ENCODE measurements at regions not wholly inside any gene's neighbourhood (a gene's known extent, or its start where the extent isn't known, plus 50 kb on each side); places are given as distances from the start of the nearest gene placed in this dataset.
"Not testable (repeated sequence)": the region's sequence is repeated elsewhere in the genome, so short reads cannot be mapped to it uniquely, and the experiment has no call there.

GRCh38 chr4:102210806-102211205, 134.5 kb downstream of the SLC39A8 start:
- DNase-seq; H3K27ac ChIP-seq (ENCODE audit: low read depth in 1 of 2, low read length in 2 of 2); H3K79me2 ChIP-seq (ENCODE audit: insufficient read depth, low read length); H3K27me3 Mint-ChIP-seq (ENCODE audit: low read depth in 3 of 3); H3K9me3 ChIP-seq (replicated peaks in 1 of 2; ENCODE audit: control insufficient read depth in 1 of 2, insufficient read depth in 1 of 2, low read length in 2 of 2); H3K4me1 Mint-ChIP-seq; H3K4me1 ChIP-seq (ENCODE audit: control insufficient read depth in 1 of 2, insufficient read depth in 2 of 2, low read length in 2 of 2); H3K27ac Mint-ChIP-seq; H3K9ac ChIP-seq (ENCODE audit: insufficient read depth, low read length, poor library complexity, severe bottlenecking); H3K4me2 ChIP-seq (replicated peaks; ENCODE audit: extremely low read depth, low read length, poor library complexity, severe bottlenecking); H2AFZ ChIP-seq (ENCODE audit: insufficient read depth, low read depth, low read length, poor library complexity, severe bottlenecking); H3K4me3 ChIP-seq (replicated peaks in 1 of 3; ENCODE audit: low read depth in 2 of 3, low read length in 3 of 3); H4K20me1 ChIP-seq (ENCODE audit: insufficient read depth, low read length); H3K36me3 ChIP-seq (replicated peaks in 1 of 2; ENCODE audit: control insufficient read depth in 1 of 2, insufficient read depth in 2 of 2, low read length in 2 of 2); H3K36me3 Mint-ChIP-seq; H3K27me3 ChIP-seq (ENCODE audit: control insufficient read depth in 2 of 2, insufficient read depth in 2 of 2, low read length in 2 of 2); H3K4me3 Mint-ChIP-seq; intact Hi-C loops (cut with micrococcal nuclease): not testable (repeated sequence)
- 100% methylated on average over 1 of the region's 6 CpGs for WGBS (ENCODE audit: insufficient coverage)
- H3K9me3 Mint-ChIP-seq, result peaks cover 6 to 11% (median 9%) of the 10 kb centered on the region in 7 donors

- H3K9me3 ChIP-seq (replicated peaks in 1 of 2; ENCODE audit: control insufficient read depth in 1 of 2, insufficient read depth in 1 of 2, low read length in 2 of 2); DNase-seq; H2AFZ ChIP-seq (ENCODE audit: insufficient read depth, low read depth, low read length, poor library complexity, severe bottlenecking); H3K27me3 Mint-ChIP-seq (ENCODE audit: low read depth in 3 of 3); H3K4me2 ChIP-seq (replicated peaks; ENCODE audit: extremely low read depth, low read length, poor library complexity, severe bottlenecking); H3K9me3 Mint-ChIP-seq; intact Hi-C loops (cut with micrococcal nuclease); H3K4me1 ChIP-seq (ENCODE audit: control insufficient read depth in 1 of 2, insufficient read depth in 2 of 2, low read length in 2 of 2); H3K27me3 ChIP-seq (ENCODE audit: control insufficient read depth in 2 of 2, insufficient read depth in 2 of 2, low read length in 2 of 2); H3K36me3 Mint-ChIP-seq; H3K4me3 Mint-ChIP-seq; H3K27ac ChIP-seq (ENCODE audit: low read depth in 1 of 2, low read length in 2 of 2); H4K20me1 ChIP-seq (ENCODE audit: insufficient read depth, low read length); H3K9ac ChIP-seq (ENCODE audit: insufficient read depth, low read length, poor library complexity, severe bottlenecking); H3K4me1 Mint-ChIP-seq; H3K27ac Mint-ChIP-seq; H3K36me3 ChIP-seq (replicated peaks in 1 of 2; ENCODE audit: control insufficient read depth in 1 of 2, insufficient read depth in 2 of 2, low read length in 2 of 2); H3K79me2 ChIP-seq (ENCODE audit: insufficient read depth, low read length); H3K4me3 ChIP-seq (replicated peaks in 1 of 3; ENCODE audit: low read depth in 2 of 3, low read length in 3 of 3): not testable (repeated sequence)
- WGBS (ENCODE audit: insufficient coverage), result 100% methylated on average over 1 of the region's 3 CpGs
Measured at GRCh38 chr4:102204634-102205033, 140.6 kb downstream of the SLC39A8 start.

- no peaks in the 10 kb centered on the region for H3K4me1 Mint-ChIP-seq
- no peak for DNase-seq
- no peak overlapping the region for H3K9ac ChIP-seq (ENCODE audit: insufficient read depth, low read length, poor library complexity, severe bottlenecking)
- no peak overlapping the region for H3K27ac Mint-ChIP-seq
- peaks cover 0 to 2% (median 0%) of the 10 kb centered on the region in 7 donors for H3K9me3 Mint-ChIP-seq
- no peak overlapping the region for H3K4me2 ChIP-seq (replicated peaks; ENCODE audit: extremely low read depth, low read length, poor library complexity, severe bottlenecking)
- no peaks in the 10 kb centered on the region for H3K9me3 ChIP-seq (replicated peaks in 1 of 2; ENCODE audit: control insufficient read depth in 1 of 2, insufficient read depth in 1 of 2, low read length in 2 of 2)
- no peaks in the 10 kb centered on the region for H3K27me3 ChIP-seq (ENCODE audit: control insufficient read depth in 2 of 2, insufficient read depth in 2 of 2, low read length in 2 of 2)
- intact Hi-C loops (cut with micrococcal nuclease), result no loop called here
- H3K27me3 Mint-ChIP-seq (ENCODE audit: low read depth in 3 of 3), result peaks cover 0 to 2% (median 0%) of the 10 kb centered on the region in 3 donors
- no peaks in the 10 kb centered on the region for H3K36me3 ChIP-seq (replicated peaks in 1 of 2; ENCODE audit: control insufficient read depth in 1 of 2, insufficient read depth in 2 of 2, low read length in 2 of 2)
- H3K27ac ChIP-seq (ENCODE audit: low read depth in 1 of 2, low read length in 2 of 2), result no peak overlapping the region
- 15% methylated on average over 3 of the region's 3 CpGs for WGBS (ENCODE audit: insufficient coverage)
- no peaks in the 10 kb centered on the region for H4K20me1 ChIP-seq (ENCODE audit: insufficient read depth, low read length)
- H3K4me3 ChIP-seq (replicated peaks in 1 of 3; ENCODE audit: low read depth in 2 of 3, low read length in 3 of 3), result no peak overlapping the region
- no peaks in the 10 kb centered on the region for H3K36me3 Mint-ChIP-seq
- H3K4me1 ChIP-seq (ENCODE audit: control insufficient read depth in 1 of 2, insufficient read depth in 2 of 2, low read length in 2 of 2), result no peaks in the 10 kb centered on the region
- no peaks in the 10 kb centered on the region for H3K79me2 ChIP-seq (ENCODE audit: insufficient read depth, low read length)
- TF ChIP-seq CTCF (IDR thresholded peaks at IDR 0.05), result no peak
- H2AFZ ChIP-seq (ENCODE audit: insufficient read depth, low read depth, low read length, poor library complexity, severe bottlenecking), result no peak overlapping the region
- H3K4me3 Mint-ChIP-seq, result no peak overlapping the region
Measured at GRCh38 chr4:102196221-102196620, 149.1 kb downstream of the SLC39A8 start.

Data from CD14-positive monocyte (primary cell).